Keratinocyte (primary cell): ENCODE measurements at regions not wholly inside any gene's neighbourhood (a gene's known extent, or its start where the extent isn't known, plus 50 kb on each side); places are given as distances from the start of the nearest gene placed in this dataset.

ENCODE experiments used
- EZH2 ChIP-seq: IDR thresholded peaks from one replicate; pipeline ENCODE4 v1.6.1; 2012; ENCODE audit warnings: inconsistent platforms, mild to moderate bottlenecking, low read length, moderate library complexity
- TF ChIP-seq, protein P1 (sequence below), 3 experiments: IDR thresholded peaks in 1 of 3; conservative IDR thresholded peaks in 1 of 3; optimal IDR thresholded peaks in 1 of 3; 2 replicates in 2 of 3; 3 replicates in 1 of 3; pipeline versions ENCODE3 to v1.5.1; 2011; ENCODE audit warnings: low read length in 3 of 3, mild to moderate bottlenecking in 3 of 3, moderate library complexity in 2 of 3, control low read depth in 1 of 3, inconsistent platforms in 1 of 3; ENCODE audit not compliant: insufficient read depth in 2 of 3; ENCODE audit errors: extremely low read depth in 1 of 3

DNA sequence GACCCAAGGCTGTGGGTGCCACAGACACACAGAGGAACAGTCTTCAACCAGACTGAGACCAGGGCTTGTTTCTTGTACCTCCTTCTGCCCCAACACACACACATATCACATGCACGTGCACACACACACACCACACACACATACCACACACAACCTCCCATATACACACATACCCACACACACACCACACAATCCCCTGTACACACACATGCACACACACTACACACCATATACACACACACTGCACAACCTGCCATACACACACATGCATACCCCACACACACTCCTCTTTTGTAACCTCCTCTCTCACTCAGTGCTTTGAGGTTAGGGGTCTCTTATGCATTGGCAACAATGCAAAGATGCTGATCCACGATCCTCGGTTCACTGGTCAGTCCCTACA lies 217.0 kb downstream of the AJAP1 start:
- TF ChIP-seq EZH2: no peak
- TF ChIP-seq, protein P1, sequence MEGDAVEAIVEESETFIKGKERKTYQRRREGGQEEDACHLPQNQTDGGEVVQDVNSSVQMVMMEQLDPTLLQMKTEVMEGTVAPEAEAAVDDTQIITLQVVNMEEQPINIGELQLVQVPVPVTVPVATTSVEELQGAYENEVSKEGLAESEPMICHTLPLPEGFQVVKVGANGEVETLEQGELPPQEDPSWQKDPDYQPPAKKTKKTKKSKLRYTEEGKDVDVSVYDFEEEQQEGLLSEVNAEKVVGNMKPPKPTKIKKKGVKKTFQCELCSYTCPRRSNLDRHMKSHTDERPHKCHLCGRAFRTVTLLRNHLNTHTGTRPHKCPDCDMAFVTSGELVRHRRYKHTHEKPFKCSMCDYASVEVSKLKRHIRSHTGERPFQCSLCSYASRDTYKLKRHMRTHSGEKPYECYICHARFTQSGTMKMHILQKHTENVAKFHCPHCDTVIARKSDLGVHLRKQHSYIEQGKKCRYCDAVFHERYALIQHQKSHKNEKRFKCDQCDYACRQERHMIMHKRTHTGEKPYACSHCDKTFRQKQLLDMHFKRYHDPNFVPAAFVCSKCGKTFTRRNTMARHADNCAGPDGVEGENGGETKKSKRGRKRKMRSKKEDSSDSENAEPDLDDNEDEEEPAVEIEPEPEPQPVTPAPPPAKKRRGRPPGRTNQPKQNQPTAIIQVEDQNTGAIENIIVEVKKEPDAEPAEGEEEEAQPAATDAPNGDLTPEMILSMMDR (optimal IDR thresholded peaks at IDR 0.05 in 1 of 3, IDR thresholded peaks at IDR 0.05 in 1 of 3, conservative IDR thresholded peaks at IDR 0.05 in 1 of 3; ENCODE audit: extremely low read depth in 1 of 3, insufficient read depth in 2 of 3, low read length in 3 of 3): no peak
